ENCODE measurements at regions not wholly inside any gene's neighbourhood (a gene's known extent, or its start where the extent isn't known, plus 50 kb on each side); places are given as distances from the start of the nearest gene placed in this dataset.
"Not testable (repeated sequence)": the region's sequence is repeated elsewhere in the genome, so short reads cannot be mapped to it uniquely, and the experiment has no call there.

- DNase-seq (ENCODE audit: low spot score), result no peak
Observed at GRCh38 chr1:193463326-193463932, 277.0 kb upstream of the B3GALT2 start.

GRCh38 chr1:193462629-193463320 lies 276.4 kb upstream of the B3GALT2 start:
- no peak for DNase-seq (ENCODE audit: low spot score)

GRCh38 chr1:193458628-193459027 lies 272.2 kb upstream of the B3GALT2 start:
- no peak for DNase-seq (ENCODE audit: low spot score)

GRCh38 chr1:193457676-193458075 lies 271.3 kb upstream of the B3GALT2 start:
- DNase-seq (ENCODE audit: low spot score), result no peak

GRCh38 chr1:193456811-193457280 lies 270.4 kb upstream of the B3GALT2 start:
- DNase-seq (ENCODE audit: low spot score), result no peak

- DNase-seq (ENCODE audit: low spot score), result no peak
Observed at GRCh38 chr1:193451606-193452005, 265.2 kb upstream of the B3GALT2 start.

GRCh38 chr1:193451001-193451400 lies 264.6 kb upstream of the B3GALT2 start:
- DNase-seq (ENCODE audit: low spot score), result no peak

- peak; percentile 64 for DNase-seq (ENCODE audit: low spot score)
Observed at GRCh38 chr1:193448682-193449461, 262.5 kb upstream of the B3GALT2 start.

GRCh38 chr1:193443886-193444285 lies 257.5 kb upstream of the B3GALT2 start:
- no peak for DNase-seq (ENCODE audit: low spot score)

GRCh38 chr1:193438771-193439170 lies 252.4 kb upstream of the B3GALT2 start:
- no peak for DNase-seq (ENCODE audit: low spot score)

- no peak for DNase-seq (ENCODE audit: low spot score)
Observed at GRCh38 chr1:193438312-193438711, 251.9 kb upstream of the B3GALT2 start.

- DNase-seq (ENCODE audit: low spot score), result no peak
Observed at GRCh38 chr1:193437785-193438184, 251.4 kb upstream of the B3GALT2 start.

- DNase-seq (ENCODE audit: low spot score), result not testable (repeated sequence)
Observed at GRCh38 chr1:193437333-193437732, 250.9 kb upstream of the B3GALT2 start.

- DNase-seq (ENCODE audit: low spot score), result no peak
Observed at GRCh38 chr1:193435781-193436180, 249.4 kb upstream of the B3GALT2 start.

GRCh38 chr1:193434319-193434718 lies 247.9 kb upstream of the B3GALT2 start:
- no peak for DNase-seq (ENCODE audit: low spot score)

GRCh38 chr1:193433599-193433998 lies 247.2 kb upstream of the B3GALT2 start:
- no peak for DNase-seq (ENCODE audit: low spot score)

- DNase-seq (ENCODE audit: low spot score), result no peak
Observed at GRCh38 chr1:193432979-193433587, 246.7 kb upstream of the B3GALT2 start.

- DNase-seq (ENCODE audit: low spot score), result no peak
Observed at GRCh38 chr1:193431265-193431977, 245.0 kb upstream of the B3GALT2 start.

GRCh38 chr1:193427524-193427923 lies 241.1 kb upstream of the B3GALT2 start:
- DNase-seq (ENCODE audit: low spot score), result no peak

- DNase-seq (ENCODE audit: low spot score), result no peak
Observed at GRCh38 chr1:193426061-193426460, 239.6 kb upstream of the B3GALT2 start.

GRCh38 chr1:193421487-193421886 lies 235.1 kb upstream of the B3GALT2 start:
- DNase-seq (ENCODE audit: low spot score), result no peak

All from SK-N-DZ (cell line).